Karpas-422 (cell line): ENCODE measurements at regions not wholly inside any gene's neighbourhood (a gene's known extent, or its start where the extent isn't known, plus 50 kb on each side); places are given as distances from the start of the nearest gene placed in this dataset. TPM values are rescaled to one million over a fixed set of nuclear protein-coding genes. Genes with fewer than 3 reads are reported as not detected.

Experiments
- small RNA-seq: library from RNA; depleted of rRNA; stranded (forward); fragments of <200 nt; gene quantifications from one replicate; pipeline ENCODE3, GENCODE V24; 2014

Small RNAs in the stretch of these regions (small RNA-seq; reads per million reads assigned to genes)
- gene AC091895.1 (not detected), gene AC091912.1 (not detected), gene AC091912.2 (not detected), gene AC091932.2 (not detected), gene AC091932.4 (not detected), gene AC091953.1 (not detected), gene AC091953.2 (not detected), gene AC091953.3 (not detected), gene AC091953.5 (not detected), gene AC091965.3 (not detected), gene RNU1-76P (not detected)
